ENCODE measurements at regions not wholly inside any gene's neighbourhood (a gene's known extent, or its start where the extent isn't known, plus 50 kb on each side); places are given as distances from the start of the nearest gene placed in this dataset.

GRCh38 chr19:31119951-31120690 lies 229.1 kb downstream of the TSHZ3 start:
- DNase-seq (ENCODE audit: low read depth in 2 of 2): no peak

GRCh38 chr19:31118986-31119385 lies 230.2 kb downstream of the TSHZ3 start:
- DNase-seq (ENCODE audit: low read depth in 2 of 2): no peak

GRCh38 chr19:31118287-31118955 lies 230.8 kb downstream of the TSHZ3 start:
- DNase-seq (ENCODE audit: low read depth in 2 of 2): no peak

- DNase-seq (ENCODE audit: low read depth in 2 of 2): no peak
These were observed 234.7 kb downstream of the TSHZ3 start for GRCh38 chr19:31114585-31114984.

GRCh38 chr19:31113293-31113692 lies 235.9 kb downstream of the TSHZ3 start:
- no peak for DNase-seq (ENCODE audit: low read depth in 2 of 2)

GRCh38 chr19:31112158-31112557 lies 237.1 kb downstream of the TSHZ3 start:
- no peak for DNase-seq (ENCODE audit: low read depth in 2 of 2)

- DNase-seq (ENCODE audit: low read depth in 2 of 2): no peak
These were observed 237.5 kb downstream of the TSHZ3 start for GRCh38 chr19:31111741-31112140.

- DNase-seq (ENCODE audit: low read depth in 2 of 2): no peak
These were observed 238.9 kb downstream of the TSHZ3 start for GRCh38 chr19:31110336-31110735.

- DNase-seq (ENCODE audit: low read depth in 2 of 2): no peak
These were observed 239.6 kb downstream of the TSHZ3 start for GRCh38 chr19:31109636-31110035.

GRCh38 chr19:31107096-31107495 lies 242.1 kb downstream of the TSHZ3 start:
- no peak for DNase-seq (ENCODE audit: low read depth in 2 of 2)

GRCh38 chr19:31105761-31106160 lies 243.5 kb downstream of the TSHZ3 start:
- DNase-seq (ENCODE audit: low read depth in 2 of 2): no peak

GRCh38 chr19:31104451-31104850 lies 244.8 kb downstream of the TSHZ3 start:
- DNase-seq (ENCODE audit: low read depth in 2 of 2): no peak

- DNase-seq (ENCODE audit: low read depth in 2 of 2): no peak
These were observed 246.0 kb downstream of the TSHZ3 start for GRCh38 chr19:31103228-31103627.

GRCh38 chr19:31102674-31103073 lies 246.6 kb downstream of the TSHZ3 start:
- no peak for DNase-seq (ENCODE audit: low read depth in 2 of 2)

- no peak for DNase-seq (ENCODE audit: low read depth in 2 of 2)
These were observed 248.3 kb downstream of the TSHZ3 start for GRCh38 chr19:31100981-31101380.

- no peak for DNase-seq (ENCODE audit: low read depth in 2 of 2)
These were observed 249.0 kb downstream of the TSHZ3 start for GRCh38 chr19:31100206-31100590.

GRCh38 chr19:31099515-31100205 lies 249.6 kb downstream of the TSHZ3 start:
- DNase-seq (ENCODE audit: low read depth in 2 of 2): no peak

- no peak for DNase-seq (ENCODE audit: low read depth in 2 of 2)
These were observed 250.4 kb downstream of the TSHZ3 start for GRCh38 chr19:31098836-31099235.

- DNase-seq (ENCODE audit: low read depth in 2 of 2): no peak
These were observed 252.2 kb downstream of the TSHZ3 start for GRCh38 chr19:31096935-31097545.

GRCh38 chr19:31096062-31096830 lies 253.0 kb downstream of the TSHZ3 start:
- no peak for DNase-seq (ENCODE audit: low read depth in 2 of 2)

GRCh38 chr19:31095100-31095804 lies 254.0 kb downstream of the TSHZ3 start:
- DNase-seq (ENCODE audit: low read depth in 2 of 2): no peak

All from stimulated activated CD8-positive, alpha-beta memory T cell treated with anti-CD3 and anti-CD28 coated beads, Interleukin-7, amount 100 ng/mL, for 1 hour (primary cell).